ENCODE measurements at regions not wholly inside any gene's neighbourhood (a gene's known extent, or its start where the extent isn't known, plus 50 kb on each side); places are given as distances from the start of the nearest gene placed in this dataset.

GRCh38 chr5:145393426-145393825, 441.7 kb downstream of the PRELID2 start:
- Histone ChIP-seq H3K9me3 (ENCODE audit: control insufficient read depth, low read depth, low read length) (no peaks in the 10 kb centered on the region), H3K4me3 (ENCODE audit: control insufficient read depth in 2 of 3, extremely low read depth in 1 of 3, insufficient read depth in 2 of 3, low read depth in 1 of 3, low read length in 3 of 3) (no peak overlapping the region), H3K4me1 (ENCODE audit: control insufficient read depth, extremely low read depth, insufficient read depth, low read length) (no peaks in the 10 kb centered on the region), H3K4me2 (ENCODE audit: control insufficient read depth, extremely low read depth, insufficient read depth, low read depth, low read length) (no peak overlapping the region), H4K20me1 (ENCODE audit: control insufficient read depth, extremely low read depth, insufficient read depth, low read length) (no peaks in the 10 kb centered on the region), H3K36me3 (ENCODE audit: control insufficient read depth in 2 of 2, extremely low read depth in 1 of 2, insufficient read depth in 2 of 2, low read length in 2 of 2) (no peaks in the 10 kb centered on the region), H3K79me2 (ENCODE audit: control insufficient read depth, insufficient read depth, low read length) (no peaks in the 10 kb centered on the region), H2AFZ (ENCODE audit: control insufficient read depth, low read length) (no peak overlapping the region), H3K27ac (ENCODE audit: control insufficient read depth, insufficient read depth, low read length) (no peak overlapping the region), H3K27me3 (ENCODE audit: control insufficient read depth, extremely low read depth, insufficient read depth, low read length) (no peaks in the 10 kb centered on the region), H3K9me1 (ENCODE audit: control insufficient read depth, extremely low read depth, insufficient read depth, low read length) (no peaks in the 10 kb centered on the region), H3K9ac (ENCODE audit: control insufficient read depth, extremely low read depth, insufficient read depth, low read length) (no peak overlapping the region)
- dilution Hi-C loops (cut with MboI; ENCODE audit: extremely low pct_ligation_motif_present, low sequenced_read_pairs): no loop called here
- FAIRE-seq (no peak), DNase-seq (ENCODE audit: low read depth, low spot score) (no peak)
- TF ChIP-seq EZH2 (IDR thresholded peaks at IDR 0.05; ENCODE audit: low read length) (no peak), CTCF (optimal IDR thresholded peaks at IDR 0.05 in 1 of 3, IDR thresholded peaks at IDR 0.05 in 1 of 3, conservative IDR thresholded peaks at IDR 0.05 in 1 of 3; ENCODE audit: extremely low read depth in 1 of 3, insufficient read depth in 2 of 3, low read length in 3 of 3) (no peak)

DNA sequence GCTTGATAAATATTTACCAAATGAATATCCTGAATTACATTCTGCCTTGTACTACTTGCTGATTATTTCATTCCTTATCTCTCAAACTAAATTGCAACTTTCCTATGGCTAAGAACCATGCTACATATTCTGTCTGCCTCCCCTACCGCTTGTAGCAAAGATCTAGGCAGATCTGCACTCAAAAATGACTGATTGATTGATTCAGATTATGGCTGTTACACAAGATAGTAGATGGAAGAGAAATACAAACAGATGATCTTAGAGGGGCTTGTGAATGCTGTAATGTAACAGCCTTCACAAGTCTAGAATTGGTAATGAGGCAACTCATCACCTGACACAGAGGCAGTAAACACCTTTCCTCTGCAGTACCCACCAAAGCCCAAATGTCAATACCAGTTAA, 446.1 kb downstream of the PRELID2 start:
- no peak overlapping the region for H3K4me3 ChIP-seq (ENCODE audit: control insufficient read depth in 2 of 3, extremely low read depth in 1 of 3, insufficient read depth in 2 of 3, low read depth in 1 of 3, low read length in 3 of 3)
- H4K20me1 ChIP-seq (ENCODE audit: control insufficient read depth, extremely low read depth, insufficient read depth, low read length): no peaks in the 10 kb centered on the region
- dilution Hi-C loops (cut with MboI; ENCODE audit: extremely low pct_ligation_motif_present, low sequenced_read_pairs): no loop called here
- no peak overlapping the region for H3K9ac ChIP-seq (ENCODE audit: control insufficient read depth, extremely low read depth, insufficient read depth, low read length)
- H3K27ac ChIP-seq (ENCODE audit: control insufficient read depth, insufficient read depth, low read length): no peak overlapping the region
- TF ChIP-seq CTCF (optimal IDR thresholded peaks at IDR 0.05 in 1 of 3, IDR thresholded peaks at IDR 0.05 in 1 of 3, conservative IDR thresholded peaks at IDR 0.05 in 1 of 3; ENCODE audit: extremely low read depth in 1 of 3, insufficient read depth in 2 of 3, low read length in 3 of 3): no peak
- H3K9me1 ChIP-seq (ENCODE audit: control insufficient read depth, extremely low read depth, insufficient read depth, low read length): no peaks in the 10 kb centered on the region
- no peak overlapping the region for H3K4me2 ChIP-seq (ENCODE audit: control insufficient read depth, extremely low read depth, insufficient read depth, low read depth, low read length)
- DNase-seq (ENCODE audit: low read depth, low spot score) (no peak), FAIRE-seq (no peak)
- H3K79me2 ChIP-seq (ENCODE audit: control insufficient read depth, insufficient read depth, low read length): no peaks in the 10 kb centered on the region
- H3K4me1 ChIP-seq (ENCODE audit: control insufficient read depth, extremely low read depth, insufficient read depth, low read length): no peaks in the 10 kb centered on the region
- no peaks in the 10 kb centered on the region for H3K9me3 ChIP-seq (ENCODE audit: control insufficient read depth, low read depth, low read length)
- H2AFZ ChIP-seq (ENCODE audit: control insufficient read depth, low read length): no peak overlapping the region
- no peaks in the 10 kb centered on the region for H3K36me3 ChIP-seq (ENCODE audit: control insufficient read depth in 2 of 2, extremely low read depth in 1 of 2, insufficient read depth in 2 of 2, low read length in 2 of 2)
- no peaks in the 10 kb centered on the region for H3K27me3 ChIP-seq (ENCODE audit: control insufficient read depth, extremely low read depth, insufficient read depth, low read length)

All from keratinocyte (primary cell).